Activated T-cell treated with anti-CD3 and anti-CD28 coated beads, Interleukin-2, amount 50 U/mL, for 1 hour (primary cell): ENCODE measurements at regions not wholly inside any gene's neighbourhood (a gene's known extent, or its start where the extent isn't known, plus 50 kb on each side); places are given as distances from the start of the nearest gene placed in this dataset.

Experiments
- DNase-seq: peaks from one replicate; pipeline ENCODE4 v3.0.0-alpha.2; 2020

DNA sequence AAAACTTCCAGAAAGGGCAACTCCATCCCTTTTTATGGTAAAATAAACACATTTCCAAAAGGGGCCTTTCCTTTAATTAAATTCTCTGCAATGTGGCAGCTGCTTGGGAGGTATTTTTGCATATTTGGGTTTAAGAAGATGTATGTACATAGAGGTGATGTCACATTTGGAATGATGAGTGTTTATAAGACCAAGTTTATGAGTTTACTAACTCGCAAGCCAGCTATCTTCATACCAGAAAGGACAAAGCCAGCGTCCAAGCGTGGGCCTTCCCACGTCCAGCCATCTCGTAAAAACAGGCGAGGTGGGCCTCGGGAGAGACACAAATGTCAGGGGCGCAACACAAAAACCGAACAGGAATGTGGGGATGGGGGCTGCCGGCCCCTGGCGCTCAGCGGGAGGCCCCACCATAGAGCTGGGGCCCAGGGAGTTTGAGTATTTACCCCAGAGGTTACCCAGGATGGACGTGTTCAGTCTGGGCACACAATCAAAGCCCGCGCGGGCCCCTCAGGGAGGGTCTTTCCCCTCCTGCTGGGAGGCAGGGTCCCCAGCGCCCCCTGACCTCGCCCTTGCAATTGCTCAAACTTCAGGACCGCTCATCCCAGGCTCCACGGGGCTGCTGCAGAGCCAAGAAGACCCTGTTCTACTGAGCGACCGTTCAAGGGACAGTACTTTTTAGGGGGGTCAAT, 137.3 kb downstream of the TWIST2 start:
- DNase-seq: no peak

DNA sequence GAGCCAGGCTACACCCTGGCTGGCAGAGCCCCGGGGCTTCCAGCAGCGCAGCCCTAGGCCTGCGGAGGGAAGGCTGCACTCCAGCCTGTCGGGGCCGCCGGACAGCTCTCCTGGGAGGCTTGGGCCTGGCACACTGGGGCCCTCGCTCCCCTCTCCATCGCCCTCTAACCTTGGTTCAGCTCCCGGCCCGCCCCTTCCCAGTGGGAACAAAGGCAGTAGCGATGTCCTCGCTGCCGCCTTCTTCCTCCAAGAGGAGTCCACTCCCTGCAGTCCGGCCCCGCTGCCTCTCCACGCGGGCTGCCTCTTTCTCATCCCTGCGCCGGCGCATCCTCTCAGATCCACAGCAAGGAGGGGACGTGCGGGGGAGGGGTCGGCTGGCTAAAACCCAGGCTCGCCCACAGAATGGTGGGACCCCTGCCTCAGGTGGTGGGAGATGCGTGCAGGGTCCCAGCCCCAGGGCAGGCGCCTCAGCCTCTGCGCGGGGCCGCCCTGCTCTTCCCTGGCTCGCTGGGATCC, 138.1 kb downstream of the TWIST2 start:
- DNase-seq: no peak

DNA sequence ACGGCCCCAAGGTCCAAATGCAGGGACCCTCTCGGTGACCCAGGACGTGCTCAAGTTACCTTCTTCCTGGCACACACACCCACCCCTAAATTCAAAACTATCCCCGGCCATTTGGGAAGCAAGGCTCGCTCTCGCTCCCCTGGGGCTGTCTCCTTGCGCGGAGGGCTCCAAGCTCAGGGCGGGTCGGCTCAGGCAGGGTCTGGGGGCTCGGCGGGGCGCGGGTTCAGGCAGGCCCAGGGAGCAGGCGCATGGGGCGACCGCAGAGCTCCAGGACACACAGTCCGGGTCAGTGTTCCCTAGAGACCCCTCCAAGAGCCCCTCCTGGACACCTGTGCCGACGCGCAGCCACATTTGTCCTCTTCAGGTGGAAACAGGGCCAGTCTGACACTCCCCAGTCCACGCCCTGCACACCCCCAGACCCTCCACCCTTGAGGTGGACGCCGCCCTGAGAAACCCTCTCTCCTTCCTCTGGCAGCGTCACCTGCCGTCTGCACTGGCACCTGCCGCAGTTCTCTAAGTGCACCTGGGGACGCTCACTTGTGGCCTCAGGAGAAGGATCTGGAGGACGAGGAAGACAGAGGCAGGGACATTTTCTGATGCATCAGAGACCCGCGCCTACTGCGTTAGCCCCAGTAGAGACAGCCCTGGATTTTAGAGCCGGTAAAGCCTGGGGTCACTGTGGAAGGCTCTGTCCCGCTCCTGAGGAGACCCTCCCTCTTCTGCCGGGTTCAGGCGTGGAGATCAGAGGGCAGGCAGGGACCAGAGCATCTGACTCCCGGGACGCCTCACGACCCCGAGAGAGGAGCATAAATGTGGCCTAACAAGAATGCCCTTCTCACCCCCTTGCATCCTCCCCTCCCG, 138.8 kb downstream of the TWIST2 start:
- DNase-seq: no peak

DNA sequence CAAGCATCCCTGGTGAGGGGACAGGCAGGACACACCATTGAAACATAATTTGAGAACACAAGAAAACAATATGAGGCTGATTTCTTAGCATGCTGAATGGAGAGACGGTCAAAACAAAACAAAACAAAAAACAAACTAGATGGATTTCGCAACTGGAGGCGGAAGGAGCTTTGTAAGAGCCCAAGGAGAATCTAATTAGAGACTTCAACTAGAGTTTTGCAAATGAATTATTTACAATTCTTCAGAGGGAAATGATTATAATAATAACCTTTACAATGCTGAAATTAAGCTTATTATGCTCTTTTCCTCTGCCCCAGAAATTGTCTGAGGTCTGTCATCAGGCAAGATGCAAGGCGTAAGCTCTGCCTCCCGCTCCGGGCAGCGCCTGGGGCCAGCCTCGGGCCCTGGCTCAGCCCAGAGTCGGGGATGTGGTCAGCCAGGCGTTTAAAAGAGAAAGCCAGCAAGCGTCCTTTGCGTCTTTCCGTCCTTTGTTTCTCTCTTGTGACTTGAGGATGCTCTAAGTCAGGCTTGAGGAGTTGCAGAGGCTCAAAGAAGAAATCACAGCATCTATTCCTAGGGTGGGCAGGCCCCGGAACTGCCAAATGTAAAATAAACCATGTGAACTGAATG, 139.6 kb downstream of the TWIST2 start:
- DNase-seq: no peak

DNA sequence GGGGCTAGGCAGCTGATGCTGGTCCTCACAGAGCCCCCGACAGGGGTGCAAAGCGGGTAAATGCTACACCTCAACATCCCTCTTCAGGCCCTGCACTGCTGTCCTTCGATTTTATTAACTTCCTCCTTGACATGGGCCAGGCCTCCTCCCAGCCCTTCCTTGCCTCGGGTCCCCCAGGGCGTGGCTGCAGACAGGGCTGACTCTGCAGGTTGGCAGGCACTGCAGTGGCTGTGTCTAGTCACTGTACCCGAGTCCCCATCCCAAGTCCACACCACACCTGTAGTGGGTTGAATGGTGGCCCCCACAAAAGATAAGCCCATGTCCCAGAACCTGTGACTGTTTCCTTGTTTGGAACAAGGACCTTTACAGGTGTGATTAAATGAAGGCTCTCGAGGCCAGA, 140.2 kb downstream of the TWIST2 start:
- DNase-seq: no peak

DNA sequence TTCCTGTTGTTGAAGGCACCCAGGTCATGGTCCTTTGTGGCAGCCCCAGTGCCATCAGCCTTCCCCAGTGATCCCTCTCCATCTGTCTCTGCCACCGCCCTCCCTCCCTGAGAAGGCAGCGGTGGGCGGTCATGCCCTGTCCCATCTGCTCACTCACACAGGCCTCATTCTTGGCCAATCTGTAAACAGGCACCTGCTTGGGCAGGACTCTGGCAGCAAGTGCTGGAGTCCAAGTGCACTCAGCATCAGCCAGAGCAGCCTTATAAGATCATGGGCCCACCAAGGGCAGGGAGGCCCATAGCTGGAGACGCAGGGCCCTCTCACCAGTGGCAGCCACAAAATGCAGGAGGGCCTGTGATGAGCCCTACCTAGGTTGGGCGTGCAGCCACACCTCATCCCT, 140.9 kb downstream of the TWIST2 start:
- DNase-seq: no peak

DNA sequence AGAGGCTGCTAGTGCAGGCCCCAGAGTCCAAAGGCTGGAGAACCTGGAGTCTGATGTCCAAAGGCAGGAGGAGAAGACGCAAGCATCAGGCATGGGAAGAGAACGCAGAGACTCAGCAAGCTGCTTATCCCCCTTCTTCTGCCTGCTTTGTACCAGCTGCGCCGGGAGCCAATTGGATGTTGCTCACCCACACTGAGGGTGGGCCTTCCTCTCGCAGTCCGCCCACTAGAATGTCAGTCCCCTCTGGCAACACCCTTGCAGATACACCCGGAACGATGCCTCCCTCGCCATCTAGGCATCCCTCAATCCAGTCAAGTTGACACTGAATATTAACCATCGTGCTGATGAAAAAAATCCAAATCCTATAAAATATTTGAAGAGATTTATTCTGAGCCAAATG, 141.6 kb downstream of the TWIST2 start:
- DNase-seq: no peak

DNA sequence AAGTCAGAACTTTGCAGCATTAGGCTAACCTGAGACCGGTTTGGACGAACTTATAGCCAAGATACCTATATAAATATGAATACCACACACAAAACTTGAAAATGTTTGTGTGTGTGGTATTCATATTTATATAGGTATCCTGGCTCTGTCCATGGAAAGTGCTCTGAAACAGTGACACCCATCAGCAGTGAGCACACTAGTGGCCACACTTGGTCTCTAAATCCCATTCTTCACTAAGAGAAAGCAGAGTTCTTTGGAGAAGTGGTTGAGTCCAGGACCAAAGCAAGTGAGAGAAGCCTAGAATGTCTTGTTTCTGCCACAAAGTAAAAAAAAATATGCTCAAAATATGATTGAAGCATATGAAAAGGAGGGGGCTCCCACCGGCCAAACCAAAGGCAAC, 146.5 kb downstream of the TWIST2 start:
- no peak for DNase-seq

DNA sequence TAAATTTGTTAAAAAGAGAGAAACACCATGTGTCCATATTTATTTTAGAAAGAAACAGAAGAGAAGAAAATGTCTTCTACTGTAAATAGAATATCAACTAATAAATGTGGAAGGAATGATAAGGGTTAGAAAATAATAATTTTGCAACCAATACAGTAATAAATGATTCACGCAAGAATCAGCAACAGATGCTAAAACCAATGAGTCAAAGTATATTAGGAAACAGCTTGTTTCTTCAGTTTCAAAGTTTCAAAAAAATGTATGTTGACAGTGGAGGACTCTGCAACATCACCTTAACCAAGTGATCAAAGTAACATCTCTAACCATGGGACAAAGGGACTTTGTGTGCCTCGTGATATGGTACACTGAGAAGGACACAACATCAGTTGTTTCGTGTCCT, 147.0 kb downstream of the TWIST2 start:
- no peak for DNase-seq

DNA sequence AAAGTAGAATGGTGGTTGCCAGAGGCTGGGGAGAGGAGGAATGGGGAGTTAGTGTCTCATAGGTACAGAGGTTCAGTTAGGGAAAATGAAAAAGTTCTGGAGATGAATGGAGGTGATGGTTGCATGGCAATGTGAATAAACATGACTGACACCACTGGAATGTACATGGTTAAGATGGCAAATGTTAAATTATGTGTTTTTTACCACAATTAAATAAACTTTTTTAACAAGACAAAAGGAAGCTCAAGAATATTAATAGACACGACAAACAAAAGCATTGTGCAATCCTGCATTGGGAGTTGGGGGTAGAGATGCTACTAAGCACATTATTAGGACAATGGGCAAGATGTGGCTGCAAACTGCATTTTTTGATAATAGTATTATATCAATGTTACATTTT, 147.7 kb downstream of the TWIST2 start:
- DNase-seq: no peak

DNA sequence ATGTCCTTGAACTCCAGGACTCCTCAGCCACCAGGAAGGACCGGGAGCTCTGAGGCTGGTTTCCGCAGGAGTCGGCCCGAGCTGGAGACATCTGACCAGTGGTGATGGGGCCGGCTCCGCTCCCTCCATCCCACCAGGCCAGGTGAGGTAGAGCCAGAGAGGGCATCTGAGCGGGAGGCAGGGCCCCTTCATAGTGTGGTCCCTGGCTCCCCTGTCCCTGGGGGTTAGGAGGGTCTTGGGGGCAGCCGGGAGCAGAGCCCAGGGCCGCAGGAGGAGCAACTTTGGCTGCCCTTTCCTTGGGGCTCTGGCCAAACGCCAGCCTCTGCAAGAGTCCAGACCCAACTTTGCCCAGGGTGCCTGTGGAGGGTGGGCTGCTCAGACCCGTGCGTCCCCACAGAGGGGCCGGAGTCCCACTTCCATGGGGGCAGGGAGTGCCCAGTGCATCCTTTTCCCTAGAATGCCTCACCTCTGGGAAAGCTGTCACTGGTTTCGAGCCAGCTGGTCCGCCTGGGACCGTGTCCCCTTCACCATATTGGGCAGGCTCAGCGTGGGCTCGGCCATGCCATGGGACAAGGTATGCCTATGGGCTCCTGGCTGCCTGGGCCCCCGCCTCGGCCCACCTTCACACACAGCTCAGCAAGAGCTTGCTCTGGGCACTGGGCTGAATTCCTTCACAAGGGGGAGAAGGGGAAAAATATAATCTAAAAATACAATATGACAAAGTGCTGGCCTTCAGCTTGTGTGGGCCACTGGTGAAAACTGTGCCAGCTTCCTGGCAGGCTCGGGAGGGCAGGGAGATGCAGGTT, 148.6 kb downstream of the TWIST2 start:
- no peak for DNase-seq

DNA sequence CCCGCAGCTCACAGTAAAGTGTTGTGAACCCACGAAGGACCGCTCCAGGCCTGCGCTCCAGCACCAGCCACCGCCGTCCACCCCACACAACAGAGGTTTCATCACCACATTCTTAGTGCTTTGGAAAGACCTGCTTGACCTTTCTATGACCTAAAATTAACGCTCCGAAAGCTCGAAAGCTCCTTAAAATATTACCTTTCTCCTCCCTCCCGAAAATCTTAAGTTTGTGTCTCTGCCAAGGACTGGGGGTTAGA, 149.2 kb downstream of the TWIST2 start:
- no peak for DNase-seq

DNA sequence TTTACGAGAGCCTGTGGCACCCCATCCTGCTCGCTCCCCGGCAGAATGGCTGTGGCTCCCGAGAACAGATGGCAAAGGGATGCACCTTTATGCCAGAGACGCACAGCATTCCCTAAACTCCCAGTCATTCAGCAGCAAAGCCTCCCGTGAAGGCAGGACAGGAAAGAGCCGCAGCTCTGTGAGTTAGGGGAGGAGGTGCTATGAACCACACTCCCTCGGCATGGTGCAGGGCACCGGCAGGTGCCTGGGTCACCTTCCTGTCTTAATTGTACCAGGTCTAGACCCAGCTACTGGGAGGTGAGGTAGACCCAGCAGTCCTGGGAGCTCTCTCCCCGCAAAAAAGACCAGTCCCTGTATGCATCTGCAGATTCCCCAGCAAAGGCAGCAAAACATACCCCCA, 149.8 kb downstream of the TWIST2 start:
- no peak for DNase-seq
